Breast epithelium (tissue), 4 donors: ENCODE measurements at regions not wholly inside any gene's neighbourhood (a gene's known extent, or its start where the extent isn't known, plus 50 kb on each side); places are given as distances from the start of the nearest gene placed in this dataset.

ENCODE experiments used
- DNase-seq, 2 donors: peaks; one replicate each; pipeline ENCODE4 v3.0.0-alpha.2; 2019; ENCODE audit warnings: low spot score in 2 of 2
- H3K27ac ChIP-seq, 2 donors: fragments of 200-600 bp; sonication (generic) in 1 of 2; one replicate each; pipeline ENCODE4 v1.5.1; 2016 to 2019; ENCODE audit warnings: mild to moderate bottlenecking in 1 of 2
- H3K27me3 ChIP-seq, 2 donors: fragments of 200-600 bp; sonication (generic) in 1 of 2; one replicate each; pipeline versions ENCODE4 v1.5.1 to v1.6.0; 2017 to 2019; ENCODE audit warnings: control low read depth in 1 of 2, mild to moderate bottlenecking in 1 of 2
- H3K36me3 ChIP-seq: fragments of 200-600 bp; one replicate; pipeline ENCODE4 v1.5.1; 2019
- H3K4me1 ChIP-seq, 2 donors: fragments of 200-600 bp; sonication (generic); one replicate each; pipeline ENCODE4 v1.5.1; 2016 to 2019; ENCODE audit warnings: control low read depth in 1 of 2
- H3K4me3 ChIP-seq, 3 donors: fragments of 200-600 bp; sonication (generic); 1 replicate in 2 of 3; 2 replicates in 1 of 3; pipeline ENCODE4 v1.5.1; 2016 to 2019; ENCODE audit warnings: mild to moderate bottlenecking in 3 of 3, moderate library complexity in 2 of 3
- H3K9me3 ChIP-seq, 2 donors: fragments of 200-600 bp; sonication (generic) in 1 of 2; one replicate each; pipeline ENCODE4 v1.5.1; 2016 to 2019; ENCODE audit warnings: control low read depth in 1 of 2
- CTCF ChIP-seq, 3 donors: fragments of 450-650 bp; IDR thresholded peaks; one replicate each; pipeline ENCODE4 v1.5.1; 2016 to 2017; ENCODE audit warnings: antibody characterized with exemption in 3 of 3, mild to moderate bottlenecking in 3 of 3, moderate library complexity in 3 of 3
- POLR2A ChIP-seq: fragments of 450-650 bp; IDR thresholded peaks from one replicate; pipeline ENCODE4 v1.6.1; 2016; ENCODE audit warnings: antibody characterized with exemption, mild to moderate bottlenecking, moderate library complexity
- POLR2AphosphoS5 ChIP-seq, 3 donors: sonication (generic); formaldehyde crosslinking; IDR thresholded peaks; one replicate each; pipeline ENCODE4 v1.6.1; 2017; ENCODE audit warnings: antibody characterized with exemption in 3 of 3
- intact Hi-C: fragments of 100-400 bp; cut with DNase I; formaldehyde crosslinking; loops from one replicate; pipeline ENCODE4 v1.15.1; 2023; ENCODE audit warnings: low total_unique reads

GRCh38 chr11:79890272-79890671 lies 449.4 kb upstream of the TENM4 start:
- H3K4me1 ChIP-seq: no peaks in the 10 kb centered on the region
- no peak for TF ChIP-seq CTCF (IDR thresholded peaks at IDR 0.05)
- no peak for TF ChIP-seq POLR2A
- no peak for TF ChIP-seq POLR2AphosphoS5 (IDR thresholded peaks at IDR 0.05)
- no peaks in the 10 kb centered on the region for H3K27me3 ChIP-seq
- H3K36me3 ChIP-seq: no peaks in the 10 kb centered on the region
- DNase-seq: no peak
- H3K9me3 ChIP-seq: no peaks in the 10 kb centered on the region
- no peak overlapping the region for H3K4me3 ChIP-seq
- intact Hi-C loops: no loop called here
- no peak overlapping the region for H3K27ac ChIP-seq

GRCh38 chr11:79864882-79865281 lies 424.1 kb upstream of the TENM4 start:
- no peaks in the 10 kb centered on the region for H3K36me3 ChIP-seq
- no peaks in the 10 kb centered on the region for H3K4me1 ChIP-seq
- intact Hi-C loops: no loop called here
- TF ChIP-seq POLR2AphosphoS5 (IDR thresholded peaks at IDR 0.05) (no peak), CTCF (IDR thresholded peaks at IDR 0.05) (no peak), POLR2A (no peak)
- no peak overlapping the region for H3K4me3 ChIP-seq
- H3K27ac ChIP-seq: no peak overlapping the region
- no peaks in the 10 kb centered on the region for H3K27me3 ChIP-seq
- no peaks in the 10 kb centered on the region for H3K9me3 ChIP-seq
- DNase-seq: no peak

GRCh38 chr11:79860336-79860735 lies 419.5 kb upstream of the TENM4 start:
- no peak for DNase-seq
- TF ChIP-seq POLR2AphosphoS5 (IDR thresholded peaks at IDR 0.05): no peak
- Histone ChIP-seq H3K9me3 (no peaks in the 10 kb centered on the region), H3K4me3 (no peak overlapping the region), H3K4me1 (no peaks in the 10 kb centered on the region), H3K27ac (no peak overlapping the region), H3K36me3 (no peaks in the 10 kb centered on the region), H3K27me3 (no peaks in the 10 kb centered on the region)
- intact Hi-C loops: no loop called here

- no peak overlapping the region for H3K4me3 ChIP-seq
- no peaks in the 10 kb centered on the region for H3K36me3 ChIP-seq
- intact Hi-C loops: no loop called here
- H3K9me3 ChIP-seq: no peaks in the 10 kb centered on the region
- H3K27me3 ChIP-seq: no peaks in the 10 kb centered on the region
- DNase-seq: no peak
- no peaks in the 10 kb centered on the region for H3K4me1 ChIP-seq
- H3K27ac ChIP-seq: no peak overlapping the region
- TF ChIP-seq CTCF (IDR thresholded peaks at IDR 0.05): no peak
Observed at GRCh38 chr11:79857377-79858214, 416.8 kb upstream of the TENM4 start.

- Histone ChIP-seq H3K36me3 (no peaks in the 10 kb centered on the region), H3K4me1 (no peaks in the 10 kb centered on the region), H3K27me3 (no peaks in the 10 kb centered on the region), H3K9me3 (no peaks in the 10 kb centered on the region), H3K27ac (no peak overlapping the region), H3K4me3 (no peak overlapping the region)
- TF ChIP-seq CTCF (IDR thresholded peaks at IDR 0.05) (no peak), POLR2AphosphoS5 (IDR thresholded peaks at IDR 0.05) (no peak), POLR2A (no peak)
- DNase-seq: no peak
- intact Hi-C loops: no loop called here
Observed at GRCh38 chr11:79852176-79852575, 411.3 kb upstream of the TENM4 start.
